OCI-LY7 (cell line): ENCODE measurements at regions not wholly inside any gene's neighbourhood (a gene's known extent, or its start where the extent isn't known, plus 50 kb on each side); places are given as distances from the start of the nearest gene placed in this dataset.

Experiments used
- BruUV-seq: library from RNA; stranded (reverse); fragments of 400-500 nt; replicated peaks from 2 replicates; lab custom pipeline; 2021; lab: Mats Ljungman, UMichigan
- CTCF ChIA-PET: fragments of 300-600 bp; sonication (Branson Sonifier 250); formaldehyde crosslinking; loops from one replicate; lab custom pipeline; 2022; ENCODE audit warnings: antibody characterized with exemption; ENCODE audit not compliant: unreplicated experiment; lab: Charles Lee
- POLR2A ChIA-PET: fragments of 300-600 bp; sonication (Branson Sonifier 250); formaldehyde crosslinking; loops from one replicate; lab custom pipeline; 2022; ENCODE audit warnings: antibody characterized with exemption; lab: Charles Lee
- DNase-seq: peaks from one replicate; pipeline ENCODE4 v3.0.0-alpha.2; 2015; ENCODE audit warnings: low spot score
- H2AFZ ChIP-seq: fragments of 200-600 bp; sonication (generic), shearing (Covaris generic); 2 replicates; pipeline ENCODE4 v1.6.1; 2014; ENCODE audit warnings: mild to moderate bottlenecking, antibody characterized with exemption, low read length, moderate library complexity
- H3K27ac ChIP-seq: fragments of 200-600 bp; sonication (generic); 2 replicates; pipeline ENCODE4 v1.5.1; 2014; ENCODE audit warnings: mixed run types, low read depth, mild to moderate bottlenecking, moderate library complexity, low read length, inconsistent platforms; ENCODE audit not compliant: poor library complexity, severe bottlenecking
- H3K36me3 ChIP-seq: fragments of 200-600 bp; sonication (generic); 2 replicates; pipeline ENCODE4 v1.6.1; 2014; ENCODE audit warnings: mild to moderate bottlenecking, antibody characterized with exemption, low read length, moderate library complexity, mixed read lengths; ENCODE audit not compliant: insufficient read depth
- H3K4me1 ChIP-seq: fragments of 200-600 bp; sonication (generic); 2 replicates; pipeline ENCODE4 v1.5.1; 2014; ENCODE audit warnings: mild to moderate bottlenecking, low read length; ENCODE audit not compliant: insufficient read depth, poor library complexity, severe bottlenecking
- H3K4me2 ChIP-seq: fragments of 200-600 bp; sonication (generic); 2 replicates; pipeline ENCODE4 v1.6.1; 2014; ENCODE audit warnings: mild to moderate bottlenecking, low read length
- H3K4me3 ChIP-seq: fragments of 200-600 bp; sonication (generic); 2 replicates; pipeline ENCODE4 v1.5.1; 2014; ENCODE audit warnings: mild to moderate bottlenecking, low read depth, low read length; ENCODE audit not compliant: poor library complexity, severe bottlenecking
- H3K79me2 ChIP-seq: fragments of 200-600 bp; sonication (generic); 2 replicates; pipeline ENCODE4 v1.6.1; 2016; ENCODE audit warnings: low read depth, mild to moderate bottlenecking, low read length, moderate library complexity, mixed read lengths; ENCODE audit not compliant: insufficient read depth
- H3K9me2 ChIP-seq: fragments of 200-600 bp; sonication (generic); 2 replicates; pipeline ENCODE4 v1.6.1; 2016; ENCODE audit warnings: mild to moderate bottlenecking, low read length, mixed read lengths; ENCODE audit not compliant: insufficient read depth
- H3K9me3 ChIP-seq: fragments of 200-600 bp; sonication (generic); 2 replicates; pipeline ENCODE4 v1.6.1; 2014; ENCODE audit warnings: mild to moderate bottlenecking, mixed run types, low read length, mixed read lengths
- H4K20me1 ChIP-seq: fragments of 200-600 bp; sonication (generic); 2 replicates; pipeline ENCODE4 v1.6.1; 2014; ENCODE audit warnings: mild to moderate bottlenecking, antibody characterized with exemption, low read length, moderate library complexity, mixed read lengths; ENCODE audit not compliant: insufficient read depth
- EZH2phosphoT487 ChIP-seq: fragments of 200-600 bp; sonication (generic); IDR thresholded peaks from 2 replicates; pipeline ENCODE4 v1.6.1; 2018; ENCODE audit warnings: low read depth, borderline replicate concordance, mild to moderate bottlenecking, mixed run types, antibody characterized with exemption, low read length, moderate library complexity, mixed read lengths
- intact Hi-C: fragments of 100-400 bp; cut with micrococcal nuclease; formaldehyde crosslinking; loops from one replicate; pipeline ENCODE4 v1.10.0; 2022; ENCODE audit not compliant: unreplicated experiment
- TF ChIP-seq, protein P1 (sequence below): fragments of 200-600 bp; sonication (generic); conservative IDR thresholded peaks from 2 replicates; pipeline ENCODE4 v1.5.1; 2014; ENCODE audit warnings: mild to moderate bottlenecking, antibody characterized with exemption, low read length, moderate library complexity, mixed read lengths

DNA sequence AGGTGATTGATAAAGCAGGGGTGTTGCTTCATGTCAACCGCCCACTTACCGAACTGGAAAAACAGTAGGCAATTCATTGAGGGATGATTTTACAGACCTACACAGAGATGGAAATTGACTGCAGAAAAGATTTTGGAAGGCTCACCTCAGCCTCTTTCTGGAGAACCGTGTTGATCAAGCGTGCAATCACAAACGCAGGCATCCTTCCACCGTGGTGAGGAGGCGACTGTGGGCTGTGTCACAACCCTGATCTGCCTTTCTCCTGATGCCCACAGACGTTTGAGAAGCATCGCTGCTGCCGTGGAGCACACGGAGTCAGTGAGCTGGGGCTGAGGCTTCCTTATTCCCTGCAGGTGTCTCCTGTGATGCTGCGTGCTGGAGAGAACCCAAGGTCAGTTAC, 132.0 kb downstream of the TMEM18 start:
- H3K4me1 ChIP-seq = no peaks in the 10 kb centered on the region
- H3K79me2 ChIP-seq = no peaks in the 10 kb centered on the region
- no TSS peak for BruUV-seq
- H3K4me3 ChIP-seq = no peak overlapping the region
- no peaks in the 10 kb centered on the region for H3K36me3 ChIP-seq
- no peak overlapping the region for H3K27ac ChIP-seq
- no peak overlapping the region for H3K4me2 ChIP-seq
- H4K20me1 ChIP-seq = no peaks in the 10 kb centered on the region
- no peak for TF ChIP-seq EZH2phosphoT487
- TF ChIP-seq, protein P1, sequence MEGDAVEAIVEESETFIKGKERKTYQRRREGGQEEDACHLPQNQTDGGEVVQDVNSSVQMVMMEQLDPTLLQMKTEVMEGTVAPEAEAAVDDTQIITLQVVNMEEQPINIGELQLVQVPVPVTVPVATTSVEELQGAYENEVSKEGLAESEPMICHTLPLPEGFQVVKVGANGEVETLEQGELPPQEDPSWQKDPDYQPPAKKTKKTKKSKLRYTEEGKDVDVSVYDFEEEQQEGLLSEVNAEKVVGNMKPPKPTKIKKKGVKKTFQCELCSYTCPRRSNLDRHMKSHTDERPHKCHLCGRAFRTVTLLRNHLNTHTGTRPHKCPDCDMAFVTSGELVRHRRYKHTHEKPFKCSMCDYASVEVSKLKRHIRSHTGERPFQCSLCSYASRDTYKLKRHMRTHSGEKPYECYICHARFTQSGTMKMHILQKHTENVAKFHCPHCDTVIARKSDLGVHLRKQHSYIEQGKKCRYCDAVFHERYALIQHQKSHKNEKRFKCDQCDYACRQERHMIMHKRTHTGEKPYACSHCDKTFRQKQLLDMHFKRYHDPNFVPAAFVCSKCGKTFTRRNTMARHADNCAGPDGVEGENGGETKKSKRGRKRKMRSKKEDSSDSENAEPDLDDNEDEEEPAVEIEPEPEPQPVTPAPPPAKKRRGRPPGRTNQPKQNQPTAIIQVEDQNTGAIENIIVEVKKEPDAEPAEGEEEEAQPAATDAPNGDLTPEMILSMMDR = no peak
- ChIA-PET POLR2A (interaction anchor here (0.7 kb wide), 1 partner anchor 49 kb away, joined by 3 read pairs; no protein-coding TSS in a partner anchor), CTCF (no interaction called here)
- H2AFZ ChIP-seq = no peak overlapping the region
- intact Hi-C loops = no loop called here
- no peaks in the 10 kb centered on the region for H3K9me3 ChIP-seq
- H3K9me2 ChIP-seq = no peaks in the 10 kb centered on the region
- DNase-seq = no peak

DNA sequence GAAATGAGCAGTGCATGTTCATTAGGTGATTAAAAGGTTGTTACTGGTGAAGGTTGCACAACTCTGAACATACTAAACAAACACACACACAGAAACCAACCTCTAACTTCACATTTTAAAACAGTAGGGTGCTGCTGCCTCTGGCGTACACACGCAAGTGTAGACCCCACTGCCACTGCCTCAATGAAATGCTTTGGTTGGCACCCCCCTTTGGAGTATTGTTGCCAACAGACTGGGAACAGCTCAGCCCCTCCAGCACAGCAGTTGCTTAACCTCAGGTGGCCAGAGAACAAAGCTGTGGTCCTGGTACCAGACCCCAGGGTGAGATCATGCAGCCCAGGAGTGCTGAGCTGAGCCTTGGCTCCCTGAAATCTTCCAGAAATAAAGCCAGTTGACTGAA, 138.6 kb downstream of the TMEM18 start:
- Histone ChIP-seq H3K9me3 (0 out of 2 replicates have a peak, but pooled peaks cover 6% of the 10 kb centered on the region), H3K9me2 (no peaks in the 10 kb centered on the region), H2AFZ (no peak overlapping the region), H3K79me2 (no peaks in the 10 kb centered on the region), H3K36me3 (no peaks in the 10 kb centered on the region), H3K4me2 (no peak overlapping the region), H3K4me1 (no peaks in the 10 kb centered on the region), H3K27ac (no peak overlapping the region), H3K4me3 (no peak overlapping the region), H4K20me1 (no peaks in the 10 kb centered on the region)
- ChIA-PET POLR2A (no interaction called here), CTCF (no interaction called here)
- intact Hi-C loops = no loop called here
- no peak for DNase-seq
- TF ChIP-seq EZH2phosphoT487 = no peak
- TF ChIP-seq, protein P1 = no peak
- no TSS peak for BruUV-seq

DNA sequence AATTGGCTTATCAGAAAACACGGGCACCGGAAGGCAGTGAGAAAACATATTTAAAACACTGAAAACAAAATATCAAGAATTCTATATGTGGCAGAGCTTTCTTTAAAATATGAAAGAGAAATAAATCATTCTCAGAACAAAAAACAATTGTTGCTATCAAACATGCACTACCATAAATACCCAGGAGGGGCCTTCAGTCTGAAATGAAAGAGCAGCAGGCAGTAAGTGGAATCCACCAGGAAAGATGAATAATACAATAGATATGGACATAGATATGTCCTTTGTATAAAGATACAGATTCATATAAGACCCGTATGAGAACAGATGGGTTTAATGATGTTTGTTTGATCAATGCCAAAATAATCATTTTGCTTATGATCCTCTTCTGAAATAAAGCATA, 142.0 kb downstream of the TMEM18 start:
- no peaks in the 10 kb centered on the region for H3K4me1 ChIP-seq
- POLR2A ChIA-PET = no interaction called here
- H3K36me3 ChIP-seq = no peaks in the 10 kb centered on the region
- TF ChIP-seq, protein P1 = no peak; the same call in 1 of the 2 replicates
- TF ChIP-seq EZH2phosphoT487 = no peak
- intact Hi-C loops = no loop called here
- BruUV-seq = no TSS peak
- no peak overlapping the region for H2AFZ ChIP-seq
- H3K9me3 ChIP-seq = 0 out of 2 replicates have a peak, but pooled peaks cover 6% of the 10 kb centered on the region
- CTCF ChIA-PET = no interaction called here
- H3K9me2 ChIP-seq = no peaks in the 10 kb centered on the region
- H4K20me1 ChIP-seq = no peaks in the 10 kb centered on the region
- no peak overlapping the region for H3K27ac ChIP-seq
- DNase-seq = no peak
- no peak overlapping the region for H3K4me3 ChIP-seq
- H3K4me2 ChIP-seq = no peak overlapping the region
- no peaks in the 10 kb centered on the region for H3K79me2 ChIP-seq
